CD4-positive, alpha-beta T cell (primary cell): ENCODE measurements at regions not wholly inside any gene's neighbourhood (a gene's known extent, or its start where the extent isn't known, plus 50 kb on each side); places are given as distances from the start of the nearest gene placed in this dataset.

Source experiments
- ATAC-seq: fragments of 200-7000 bp; cut with Tn5 transposase; one replicate; pipeline ENCODE4 v1.10.0; 2022; ENCODE audit warnings: mild to moderate bottlenecking; ENCODE audit not compliant: poor library complexity
- CTCF ChIA-PET: fragments of 350-600 bp; sonication (Branson Sonifier 250); formaldehyde crosslinking; loops from one replicate; lab custom pipeline; 2021; ENCODE audit warnings: antibody characterized with exemption, inconsistent platforms; lab: Charles Lee
- POLR2A ChIA-PET: fragments of 350-600 bp; sonication (Branson Sonifier 250); formaldehyde crosslinking; loops from one replicate; lab custom pipeline; 2021; ENCODE audit warnings: antibody characterized with exemption, inconsistent platforms; lab: Charles Lee
- DNase-seq, 14 experiments: peaks; one replicate each; pipeline ENCODE4 v3.0.0-alpha.2; 2013 to 2020; ENCODE audit warnings: mixed read lengths in 2 of 14
- H3K27ac ChIP-seq, 2 donors: one replicate each; pipeline versions ENCODE4 v1.5.1 to v1.7.0; 2013; ENCODE audit warnings: low read length in 2 of 2, low read depth in 1 of 2, mild to moderate bottlenecking in 1 of 2
- H3K27me3 ChIP-seq, 2 experiments: 1 replicate in 1 of 2; 2 replicates in 1 of 2; pipeline versions ENCODE4 v1.6.1 to v1.7.0; 2013; ENCODE audit warnings: low read length in 2 of 2, control low read depth in 1 of 2, mild to moderate bottlenecking in 1 of 2, moderate library complexity in 1 of 2; ENCODE audit not compliant: insufficient read depth in 2 of 2, control insufficient read depth in 1 of 2
- H3K36me3 ChIP-seq: one replicate; pipeline ENCODE4 v1.6.1; 2013; ENCODE audit warnings: low read length, control low read depth; ENCODE audit not compliant: insufficient read depth
- H3K4me1 ChIP-seq: one replicate; pipeline ENCODE4 v1.6.1; 2013; ENCODE audit warnings: low read length, control low read depth; ENCODE audit not compliant: insufficient read depth
- H3K4me3 ChIP-seq: one replicate; pipeline ENCODE4 v1.5.1; 2013; ENCODE audit warnings: mild to moderate bottlenecking, low read length, moderate library complexity
- H3K9me3 ChIP-seq, 2 experiments: 1 replicate in 1 of 2; 2 replicates in 1 of 2; pipeline versions ENCODE4 v1.6.1 to v1.7.0; 2013; ENCODE audit warnings: low read length in 2 of 2, mild to moderate bottlenecking in 2 of 2, control low read depth in 1 of 2, moderate library complexity in 1 of 2; ENCODE audit not compliant: control insufficient read depth in 1 of 2, insufficient read depth in 1 of 2
- H3K27ac Mint-ChIP-seq: one replicate; pipeline ENCODE4 v1.8.0; 2020; ENCODE audit warnings: mixed read lengths
- H3K27me3 Mint-ChIP-seq: one replicate; pipeline ENCODE4 v1.8.0; 2021; ENCODE audit warnings: mixed read lengths
- H3K36me3 Mint-ChIP-seq: one replicate; pipeline ENCODE4 v1.8.0; 2021; ENCODE audit warnings: low read depth, mixed read lengths
- H3K4me1 Mint-ChIP-seq: one replicate; pipeline ENCODE4 v1.8.0; 2021; ENCODE audit warnings: low read depth, mixed read lengths
- H3K4me3 Mint-ChIP-seq: one replicate; pipeline ENCODE4 v1.8.0; 2020; ENCODE audit warnings: mild to moderate bottlenecking, mixed read lengths
- H3K9me3 Mint-ChIP-seq: one replicate; pipeline ENCODE4 v1.8.0; 2020; ENCODE audit warnings: mixed read lengths
- CTCF ChIP-seq: fragments of 200-600 bp; IDR thresholded peaks from one replicate; pipeline ENCODE4 v1.8.0; 2022; ENCODE audit warnings: antibody characterized with exemption, mild to moderate bottlenecking
- intact Hi-C, 2 experiments: fragments of 100-400 bp; cut with DNase I in 1 of 2; cut with micrococcal nuclease in 1 of 2; formaldehyde crosslinking; loops; one replicate each; pipeline versions ENCODE4 v1.15.1 to v1.9.0; 2023 to 2025; cut with DNase I, micrococcal nuclease

- H3K4me1 Mint-ChIP-seq, result no peaks in the 10 kb centered on the region
- CTCF ChIA-PET, result no interaction called here
- Histone ChIP-seq H3K27me3 (peaks cover 7% of the 10 kb centered on the region in 2 experiments), H3K27ac (no peak overlapping the region), H3K4me3 (no peak overlapping the region), H3K9me3 (no peaks in the 10 kb centered on the region), H3K36me3 (no peaks in the 10 kb centered on the region), H3K4me1 (peaks cover 6% of the 10 kb centered on the region)
- ATAC-seq (no peak), DNase-seq (no peak)
- no peaks in the 10 kb centered on the region for H3K9me3 Mint-ChIP-seq
- peaks cover 9% of the 10 kb centered on the region for H3K27me3 Mint-ChIP-seq
- intact Hi-C loops, result no loop called here
- H3K36me3 Mint-ChIP-seq, result no peaks in the 10 kb centered on the region
- H3K4me3 Mint-ChIP-seq, result no peak overlapping the region
- H3K27ac Mint-ChIP-seq, result no peak overlapping the region
- no peak for TF ChIP-seq CTCF
- POLR2A ChIA-PET, result no interaction called here
Measured at GRCh38 chr3:193873426-193874201, 262.3 kb upstream of the HES1 start.

- TF ChIP-seq CTCF, result no peak
- Mint-ChIP-seq H3K9me3 (no peaks in the 10 kb centered on the region), H3K27ac (no peak overlapping the region), H3K4me1 (no peaks in the 10 kb centered on the region), H3K4me3 (no peak overlapping the region), H3K27me3 (peaks cover 8% of the 10 kb centered on the region), H3K36me3 (no peaks in the 10 kb centered on the region)
- POLR2A ChIA-PET, result no interaction called here
- peaks cover 5% of the 10 kb centered on the region for H3K4me1 ChIP-seq
- H3K4me3 ChIP-seq, result no peak overlapping the region
- CTCF ChIA-PET, result no interaction called here
- H3K36me3 ChIP-seq, result no peaks in the 10 kb centered on the region
- H3K9me3 ChIP-seq, result no peaks in the 10 kb centered on the region
- DNase-seq (no peak), ATAC-seq (no peak)
- intact Hi-C loops, result no loop called here
- H3K27ac ChIP-seq, result no peak overlapping the region
- peaks cover 7% of the 10 kb centered on the region in 2 experiments for H3K27me3 ChIP-seq
Measured at GRCh38 chr3:193874512-193874911, 261.4 kb upstream of the HES1 start.

- peaks cover 3 to 4% of the 10 kb centered on the region in 2 experiments for H3K27me3 ChIP-seq
- H3K9me3 ChIP-seq, result no peaks in the 10 kb centered on the region
- CTCF ChIA-PET, result no interaction called here
- no peak overlapping the region for H3K27ac ChIP-seq
- no peak for TF ChIP-seq CTCF
- H3K4me1 Mint-ChIP-seq, result no peaks in the 10 kb centered on the region
- no peak overlapping the region for H3K4me3 ChIP-seq
- H3K4me3 Mint-ChIP-seq, result no peak overlapping the region
- H3K27ac Mint-ChIP-seq, result no peak overlapping the region
- no peaks in the 10 kb centered on the region for H3K4me1 ChIP-seq
- POLR2A ChIA-PET, result no interaction called here
- no peaks in the 10 kb centered on the region for H3K36me3 ChIP-seq
- H3K36me3 Mint-ChIP-seq, result no peaks in the 10 kb centered on the region
- ATAC-seq (no peak), DNase-seq (no peak)
- intact Hi-C loops, result no loop called here
- no peaks in the 10 kb centered on the region for H3K9me3 Mint-ChIP-seq
- H3K27me3 Mint-ChIP-seq, result peaks cover 5% of the 10 kb centered on the region
Measured at GRCh38 chr3:193874997-193875593, 260.9 kb upstream of the HES1 start.
